MG63 (cell line): ENCODE measurements at regions not wholly inside any gene's neighbourhood (a gene's known extent, or its start where the extent isn't known, plus 50 kb on each side); places are given as distances from the start of the nearest gene placed in this dataset.
A peak's percentile ranks its signal among the peaks of the same experiment; 100 is the strongest.

Experiments
- DNase-seq: peaks from one replicate; pipeline ENCODE4 v3.0.0-alpha.2; 2020
- H3K27me3 ChIP-seq: fragments of 250-450 bp; sonication (Bioruptor Pico); 2 replicates; pipeline ENCODE4 v1.5.1; 2020; ENCODE audit warnings: mild to moderate bottlenecking, moderate library complexity
- H3K36me3 ChIP-seq: fragments of 250-450 bp; sonication (Bioruptor Pico); 2 replicates; pipeline ENCODE4 v1.5.1; 2020; ENCODE audit warnings: mild to moderate bottlenecking, moderate library complexity
- H3K4me3 ChIP-seq: fragments of 250-450 bp; sonication (Bioruptor Pico); 2 replicates; pipeline ENCODE4 v1.5.1; 2020; ENCODE audit warnings: mild to moderate bottlenecking, moderate library complexity
- H3K9me3 ChIP-seq: fragments of 250-450 bp; sonication (Bioruptor Pico); 2 replicates; pipeline ENCODE4 v1.5.1; 2020; ENCODE audit warnings: mild to moderate bottlenecking, moderate library complexity

GRCh38 chr10:21315645-21316220 is 209.7 kb downstream of the SKIDA1 start:
- Histone ChIP-seq H3K9me3 (no peaks in the 10 kb centered on the region), H3K4me3 (no peak overlapping the region), H3K27me3 (no peaks in the 10 kb centered on the region), H3K36me3 (no peaks in the 10 kb centered on the region)
- DNase-seq, result peak; percentile 74

GRCh38 chr10:21314906-21315644 is 210.4 kb downstream of the SKIDA1 start:
- Histone ChIP-seq H3K27me3 (no peaks in the 10 kb centered on the region), H3K4me3 (no peak overlapping the region)
- peak; percentile 83 for DNase-seq

GRCh38 chr10:21314111-21314626 is 211.3 kb downstream of the SKIDA1 start:
- no peaks in the 10 kb centered on the region for H3K27me3 ChIP-seq
- no peaks in the 10 kb centered on the region for H3K9me3 ChIP-seq
- DNase-seq, result no peak
- H3K4me3 ChIP-seq, result no peak overlapping the region
- no peaks in the 10 kb centered on the region for H3K36me3 ChIP-seq

More at GRCh38 chr10:21314906-21315644, 210.4 kb downstream of the SKIDA1 start:
- H3K36me3 ChIP-seq, result no peaks in the 10 kb centered on the region
- no peaks in the 10 kb centered on the region for H3K9me3 ChIP-seq

- H3K27me3 ChIP-seq, result no peaks in the 10 kb centered on the region
- no peaks in the 10 kb centered on the region for H3K9me3 ChIP-seq
- no peaks in the 10 kb centered on the region for H3K36me3 ChIP-seq
- H3K4me3 ChIP-seq, result no peak overlapping the region
- no peak for DNase-seq
Measured at GRCh38 chr10:21313691-21314090, 211.8 kb downstream of the SKIDA1 start.

GRCh38 chr10:21311426-21311825 is 214.1 kb downstream of the SKIDA1 start:
- DNase-seq, result no peak
- Histone ChIP-seq H3K27me3 (no peaks in the 10 kb centered on the region), H3K36me3 (no peaks in the 10 kb centered on the region), H3K9me3 (no peaks in the 10 kb centered on the region), H3K4me3 (no peak overlapping the region)

- no peaks in the 10 kb centered on the region for H3K27me3 ChIP-seq
- no peaks in the 10 kb centered on the region for H3K9me3 ChIP-seq
- no peak overlapping the region for H3K4me3 ChIP-seq
- DNase-seq, result no peak
- no peaks in the 10 kb centered on the region for H3K36me3 ChIP-seq
Measured at GRCh38 chr10:21309427-21309826, 216.1 kb downstream of the SKIDA1 start.

- no peak for DNase-seq
- no peak overlapping the region for H3K4me3 ChIP-seq
- no peaks in the 10 kb centered on the region for H3K27me3 ChIP-seq
- H3K36me3 ChIP-seq, result no peaks in the 10 kb centered on the region
- H3K9me3 ChIP-seq, result no peaks in the 10 kb centered on the region
Measured at GRCh38 chr10:21308946-21309345, 216.5 kb downstream of the SKIDA1 start.

GRCh38 chr10:21308018-21308417 is 217.5 kb downstream of the SKIDA1 start:
- no peak overlapping the region for H3K4me3 ChIP-seq
- no peaks in the 10 kb centered on the region for H3K27me3 ChIP-seq
- no peak for DNase-seq
- H3K36me3 ChIP-seq, result no peaks in the 10 kb centered on the region
- no peaks in the 10 kb centered on the region for H3K9me3 ChIP-seq

- no peak for DNase-seq
- Histone ChIP-seq H3K9me3 (no peaks in the 10 kb centered on the region), H3K4me3 (no peak overlapping the region), H3K27me3 (no peaks in the 10 kb centered on the region), H3K36me3 (no peaks in the 10 kb centered on the region)
Measured at GRCh38 chr10:21304608-21305007, 220.9 kb downstream of the SKIDA1 start.

GRCh38 chr10:21304198-21304597 is 221.3 kb downstream of the SKIDA1 start:
- H3K4me3 ChIP-seq, result no peak overlapping the region
- H3K36me3 ChIP-seq, result no peaks in the 10 kb centered on the region
- no peaks in the 10 kb centered on the region for H3K9me3 ChIP-seq
- H3K27me3 ChIP-seq, result no peaks in the 10 kb centered on the region
- no peak for DNase-seq

GRCh38 chr10:21300551-21300950 is 224.9 kb downstream of the SKIDA1 start:
- no peaks in the 10 kb centered on the region for H3K36me3 ChIP-seq
- H3K27me3 ChIP-seq, result no peaks in the 10 kb centered on the region
- DNase-seq, result no peak
- H3K4me3 ChIP-seq, result no peak overlapping the region
- H3K9me3 ChIP-seq, result no peaks in the 10 kb centered on the region

- H3K27me3 ChIP-seq, result no peaks in the 10 kb centered on the region
- no peak overlapping the region for H3K4me3 ChIP-seq
- DNase-seq, result no peak
- H3K9me3 ChIP-seq, result no peaks in the 10 kb centered on the region
- H3K36me3 ChIP-seq, result no peaks in the 10 kb centered on the region
Measured at GRCh38 chr10:21299330-21299729, 226.2 kb downstream of the SKIDA1 start.

GRCh38 chr10:21298701-21299100 is 226.8 kb downstream of the SKIDA1 start:
- H3K4me3 ChIP-seq, result no peak overlapping the region
- DNase-seq, result no peak
- no peaks in the 10 kb centered on the region for H3K27me3 ChIP-seq
- H3K36me3 ChIP-seq, result no peaks in the 10 kb centered on the region
- H3K9me3 ChIP-seq, result no peaks in the 10 kb centered on the region

- DNase-seq, result no peak
- Histone ChIP-seq H3K36me3 (no peaks in the 10 kb centered on the region), H3K9me3 (no peaks in the 10 kb centered on the region), H3K4me3 (no peak overlapping the region), H3K27me3 (no peaks in the 10 kb centered on the region)
Measured at GRCh38 chr10:21297603-21298383, 227.7 kb downstream of the SKIDA1 start.

- no peaks in the 10 kb centered on the region for H3K27me3 ChIP-seq
- H3K4me3 ChIP-seq, result no peak overlapping the region
Measured at GRCh38 chr10:21296575-21297355, 228.7 kb downstream of the SKIDA1 start.

GRCh38 chr10:21293518-21294356 is 231.7 kb downstream of the SKIDA1 start:
- no peak overlapping the region for H3K4me3 ChIP-seq
- DNase-seq, result no peak
- no peaks in the 10 kb centered on the region for H3K27me3 ChIP-seq
- H3K9me3 ChIP-seq, result no peaks in the 10 kb centered on the region; the same call in 1 of the 2 replicates
- H3K36me3 ChIP-seq, result no peaks in the 10 kb centered on the region

More at GRCh38 chr10:21296575-21297355, 228.7 kb downstream of the SKIDA1 start:
- Histone ChIP-seq H3K9me3 (no peaks in the 10 kb centered on the region), H3K36me3 (no peaks in the 10 kb centered on the region)
- no peak for DNase-seq
